ENCODE measurements at regions not wholly inside any gene's neighbourhood (a gene's known extent, or its start where the extent isn't known, plus 50 kb on each side); places are given as distances from the start of the nearest gene placed in this dataset.

GRCh38 chr13:50706505-50706904 lies 137.0 kb downstream of the DLEU7 start:
- H3K4me3 ChIP-seq, result no peak overlapping the region
- H3K27ac ChIP-seq, result no peak overlapping the region
- peaks cover 2% of the 10 kb centered on the region for H3K4me1 ChIP-seq (ENCODE audit: insufficient read depth)
- DNase-seq (ENCODE audit: low spot score), result no peak
- 90% methylated on average over 2 of the region's 2 CpGs for WGBS (ENCODE audit: low lambda C conversion rate, missing lambda C conversion rate)
- no peaks in the 10 kb centered on the region for H3K27me3 ChIP-seq
- H3K9me3 ChIP-seq (ENCODE audit: low read depth), result no peaks in the 10 kb centered on the region
- no peak overlapping the region for H2AFZ ChIP-seq
- H4K20me1 ChIP-seq (ENCODE audit: insufficient read depth, poor library complexity, severe bottlenecking), result no peaks in the 10 kb centered on the region
- no peaks in the 10 kb centered on the region for H3K9me2 ChIP-seq (replicated peaks; ENCODE audit: insufficient read depth)
- no peak overlapping the region for H3K4me2 ChIP-seq
- no peaks in the 10 kb centered on the region for H3K79me2 ChIP-seq
- TF ChIP-seq CTCF (IDR thresholded peaks at IDR 0.05; ENCODE audit: poor library complexity) (no peak), EZH2phosphoT487 (IDR thresholded peaks at IDR 0.05; ENCODE audit: low read depth, severe bottlenecking, unreplicated experiment) (no peak), EZH2 (IDR thresholded peaks at IDR 0.05; ENCODE audit: borderline replicate concordance) (no peak)
- H3K36me3 ChIP-seq (replicated peaks; ENCODE audit: insufficient read depth, low read depth), result no peaks in the 10 kb centered on the region

GRCh38 chr13:50707628-50708027 lies 135.9 kb downstream of the DLEU7 start:
- 100% methylated on average over 1 of the region's 1 CpG for WGBS (ENCODE audit: low lambda C conversion rate, missing lambda C conversion rate)
- H3K36me3 ChIP-seq (replicated peaks; ENCODE audit: insufficient read depth, low read depth), result no peaks in the 10 kb centered on the region
- no peak for DNase-seq (ENCODE audit: low spot score)
- TF ChIP-seq CTCF (IDR thresholded peaks at IDR 0.05; ENCODE audit: poor library complexity) (no peak), EZH2phosphoT487 (IDR thresholded peaks at IDR 0.05; ENCODE audit: low read depth, severe bottlenecking, unreplicated experiment) (no peak), EZH2 (IDR thresholded peaks at IDR 0.05; ENCODE audit: borderline replicate concordance) (no peak)
- H3K9me2 ChIP-seq (replicated peaks; ENCODE audit: insufficient read depth), result no peaks in the 10 kb centered on the region
- H3K4me2 ChIP-seq, result no peak overlapping the region
- no peaks in the 10 kb centered on the region for H4K20me1 ChIP-seq (ENCODE audit: insufficient read depth, poor library complexity, severe bottlenecking)
- no peak overlapping the region for H3K4me3 ChIP-seq
- no peak overlapping the region for H3K27ac ChIP-seq
- no peak overlapping the region for H2AFZ ChIP-seq
- H3K9me3 ChIP-seq (ENCODE audit: low read depth), result no peaks in the 10 kb centered on the region
- no peaks in the 10 kb centered on the region for H3K79me2 ChIP-seq
- H3K27me3 ChIP-seq, result no peaks in the 10 kb centered on the region
- H3K4me1 ChIP-seq (ENCODE audit: insufficient read depth), result peaks cover 8% of the 10 kb centered on the region

GRCh38 chr13:50708461-50708860 lies 135.0 kb downstream of the DLEU7 start:
- no peak for TF ChIP-seq EZH2phosphoT487 (IDR thresholded peaks at IDR 0.05; ENCODE audit: low read depth, severe bottlenecking, unreplicated experiment)
- TF ChIP-seq CTCF (IDR thresholded peaks at IDR 0.05; ENCODE audit: poor library complexity), result no peak
- TF ChIP-seq EZH2 (IDR thresholded peaks at IDR 0.05; ENCODE audit: borderline replicate concordance), result no peak
- H3K9me2 ChIP-seq (replicated peaks; ENCODE audit: insufficient read depth), result no peaks in the 10 kb centered on the region
- H2AFZ ChIP-seq, result no peak overlapping the region
- no peak overlapping the region for H3K4me2 ChIP-seq
- no peak for DNase-seq (ENCODE audit: low spot score)
- no peaks in the 10 kb centered on the region for H3K9me3 ChIP-seq (ENCODE audit: low read depth)
- no peaks in the 10 kb centered on the region for H3K27me3 ChIP-seq
- H3K4me1 ChIP-seq (ENCODE audit: insufficient read depth), result peaks cover 8% of the 10 kb centered on the region
- H3K36me3 ChIP-seq (replicated peaks; ENCODE audit: insufficient read depth, low read depth), result no peaks in the 10 kb centered on the region
- no peaks in the 10 kb centered on the region for H3K79me2 ChIP-seq
- no peak overlapping the region for H3K27ac ChIP-seq
- H3K4me3 ChIP-seq, result no peak overlapping the region
- no peaks in the 10 kb centered on the region for H4K20me1 ChIP-seq (ENCODE audit: insufficient read depth, poor library complexity, severe bottlenecking)
- 63% methylated on average over 3 of the region's 3 CpGs for WGBS (ENCODE audit: low lambda C conversion rate, missing lambda C conversion rate)

- H3K9me2 ChIP-seq (replicated peaks; ENCODE audit: insufficient read depth), result no peaks in the 10 kb centered on the region
- no peaks in the 10 kb centered on the region for H3K36me3 ChIP-seq (replicated peaks; ENCODE audit: insufficient read depth, low read depth)
- H3K27ac ChIP-seq, result no peak overlapping the region
- H2AFZ ChIP-seq, result no peak overlapping the region
- TF ChIP-seq EZH2phosphoT487 (IDR thresholded peaks at IDR 0.05; ENCODE audit: low read depth, severe bottlenecking, unreplicated experiment) (no peak), CTCF (IDR thresholded peaks at IDR 0.05; ENCODE audit: poor library complexity) (no peak), EZH2 (IDR thresholded peaks at IDR 0.05; ENCODE audit: borderline replicate concordance) (no peak)
- H3K4me2 ChIP-seq, result no peak overlapping the region
- H3K4me1 ChIP-seq (ENCODE audit: insufficient read depth), result peaks cover 8% of the 10 kb centered on the region
- no peaks in the 10 kb centered on the region for H3K79me2 ChIP-seq
- DNase-seq (ENCODE audit: low spot score), result no peak
- H3K27me3 ChIP-seq, result no peaks in the 10 kb centered on the region
- no peaks in the 10 kb centered on the region for H4K20me1 ChIP-seq (ENCODE audit: insufficient read depth, poor library complexity, severe bottlenecking)
- H3K9me3 ChIP-seq (ENCODE audit: low read depth), result no peaks in the 10 kb centered on the region
- WGBS (ENCODE audit: low lambda C conversion rate, missing lambda C conversion rate), result 61% methylated on average over 2 of the region's 2 CpGs
- H3K4me3 ChIP-seq, result no peak overlapping the region
Measured at GRCh38 chr13:50709058-50709457, 134.4 kb downstream of the DLEU7 start.

All from hepatocyte (in vitro differentiated cells).